Prostate gland (tissue), 2 donors: ENCODE measurements at regions not wholly inside any gene's neighbourhood (a gene's known extent, or its start where the extent isn't known, plus 50 kb on each side); places are given as distances from the start of the nearest gene placed in this dataset.

Experiments used
- DNase-seq: peaks from one replicate; pipeline ENCODE4 v3.0.0-alpha.2; 2019; ENCODE audit warnings: low spot score
- H3K27ac ChIP-seq, 2 donors: fragments of 200-600 bp; sonication (generic); 2 replicates each; pipeline ENCODE4 v1.5.1; 2017 to 2019
- H3K27me3 ChIP-seq: fragments of 200-600 bp; sonication (generic); replicated peaks from 2 replicates; pipeline ENCODE4 v1.5.1; 2019; ENCODE audit not compliant: insufficient read depth
- H3K36me3 ChIP-seq, 2 donors: fragments of 200-600 bp; sonication (generic); 1 replicate in 1 of 2; 2 replicates in 1 of 2; pipeline versions ENCODE4 v1.5.1 to v1.8.1; 2017 to 2019
- H3K4me1 ChIP-seq: fragments of 200-600 bp; sonication (generic); replicated peaks from 2 replicates; pipeline ENCODE4 v1.5.1; 2019
- H3K4me3 ChIP-seq, 2 donors: fragments of 200-600 bp; sonication (generic); 2 replicates each; pipeline ENCODE4 v1.5.1; 2017 to 2019
- H3K9me3 ChIP-seq: fragments of 200-600 bp; sonication (generic); 2 replicates; pipeline ENCODE4 v1.5.1; 2017
- CTCF ChIP-seq, 4 experiments: fragments of 200-600 bp in 2 of 4; fragments of 450-650 bp in 2 of 4; sonication (generic) in 2 of 4; IDR thresholded peaks; 1 replicate in 3 of 4; 2 replicates in 1 of 4; pipeline ENCODE4 v1.5.1; 2016 to 2019; ENCODE audit warnings: antibody characterized with exemption in 4 of 4, mild to moderate bottlenecking in 2 of 4, moderate library complexity in 2 of 4
- POLR2A ChIP-seq: fragments of 450-650 bp; IDR thresholded peaks from one replicate; pipeline ENCODE4 v1.6.1; 2016; ENCODE audit warnings: antibody characterized with exemption, mild to moderate bottlenecking
- POLR2AphosphoS5 ChIP-seq: sonication (generic); formaldehyde crosslinking; IDR thresholded peaks from one replicate; pipeline ENCODE4 v1.6.1; 2017; ENCODE audit warnings: antibody characterized with exemption
- WGBS: methylation state at CpG from one replicate; pipeline ENCODE4 v1.1.5; 2018; 5-methylcytosine and 5-hydroxymethylcytosine counted together
- intact Hi-C: fragments of 100-400 bp; cut with DNase I; formaldehyde crosslinking; loops from one replicate; pipeline ENCODE4 v1.14.2; 2022

DNA sequence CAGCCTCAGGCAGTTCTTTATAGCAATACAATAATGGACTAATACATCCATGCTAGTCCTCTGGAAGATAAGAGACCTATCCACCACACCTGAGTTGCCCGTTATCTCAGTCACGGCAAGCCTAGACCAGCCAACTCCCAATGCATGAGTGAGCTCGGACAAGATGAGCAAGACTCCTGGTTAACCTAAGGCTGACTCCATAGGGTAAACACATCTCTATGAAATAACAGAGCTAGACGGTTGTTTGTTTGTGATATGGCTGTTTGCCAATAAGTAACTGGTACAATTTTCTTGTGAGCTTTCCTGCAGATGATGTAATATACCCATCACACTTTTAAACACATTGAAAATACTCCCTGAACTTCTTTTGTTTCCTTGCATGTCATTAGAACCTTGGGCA is 70.6 kb upstream of the PHACTR1 start:
- TF ChIP-seq CTCF (IDR thresholded peaks at IDR 0.05) (no peak), POLR2A (no peak), POLR2AphosphoS5 (no peak)
- Histone ChIP-seq H3K9me3 (no peaks in the 10 kb centered on the region), H3K27me3 (no peaks in the 10 kb centered on the region), H3K27ac (no peak overlapping the region), H3K4me1 (no peaks in the 10 kb centered on the region), H3K4me3 (no peak overlapping the region), H3K36me3 (no peaks in the 10 kb centered on the region)
- 51% methylated on average over 4 of the region's 4 CpGs for WGBS
- intact Hi-C loops = no loop called here
- DNase-seq = no peak

DNA sequence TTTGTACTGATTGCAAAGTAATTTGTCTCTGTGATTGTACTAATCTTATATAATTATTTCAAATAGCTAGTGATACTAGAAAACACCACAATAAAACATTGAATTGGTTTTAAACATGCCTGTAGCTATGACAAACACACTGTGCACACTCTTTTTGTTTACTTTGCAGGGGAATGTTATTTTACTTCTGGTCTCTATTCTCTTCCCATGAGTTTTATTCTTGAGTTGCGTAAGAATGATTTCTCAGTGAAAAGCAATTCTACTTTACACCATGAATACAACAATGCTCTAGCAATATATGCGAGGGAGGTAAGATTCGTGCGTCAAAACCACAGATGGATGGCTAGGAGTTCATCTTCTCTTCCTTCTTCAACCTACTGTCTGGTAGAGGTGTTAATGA is 68.4 kb upstream of the PHACTR1 start:
- H3K4me3 ChIP-seq = no peak overlapping the region
- DNase-seq = no peak
- no peaks in the 10 kb centered on the region for H3K27me3 ChIP-seq
- H3K36me3 ChIP-seq = no peaks in the 10 kb centered on the region
- no peak for TF ChIP-seq CTCF (IDR thresholded peaks at IDR 0.05)
- TF ChIP-seq POLR2A = no peak
- TF ChIP-seq POLR2AphosphoS5 = no peak
- no peaks in the 10 kb centered on the region for H3K9me3 ChIP-seq
- no peaks in the 10 kb centered on the region for H3K4me1 ChIP-seq
- H3K27ac ChIP-seq = no peak overlapping the region
- intact Hi-C loops = no loop called here
- WGBS = 58% methylated on average over 4 of the region's 4 CpGs

DNA sequence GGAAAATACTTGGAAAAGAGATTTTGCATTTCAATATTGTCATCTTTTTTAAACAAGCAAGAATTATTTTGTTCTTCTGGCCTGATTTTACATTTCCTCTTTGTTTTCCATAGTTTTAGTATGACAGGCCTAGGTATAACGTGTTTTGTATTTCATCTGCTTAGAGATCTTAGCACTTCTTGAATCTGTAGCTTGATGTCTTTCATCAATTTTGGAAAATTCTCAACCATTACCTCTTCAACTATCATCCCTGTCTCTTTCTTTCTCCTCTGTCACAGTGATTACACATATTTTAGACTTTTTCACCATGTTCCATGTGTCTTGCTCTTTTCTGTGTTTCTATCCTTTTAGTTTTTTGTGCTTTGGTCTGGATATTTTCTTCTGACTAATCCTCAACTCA is 67.2 kb upstream of the PHACTR1 start:
- no peaks in the 10 kb centered on the region for H3K4me1 ChIP-seq
- no peaks in the 10 kb centered on the region for H3K36me3 ChIP-seq
- no peaks in the 10 kb centered on the region for H3K9me3 ChIP-seq
- no peaks in the 10 kb centered on the region for H3K27me3 ChIP-seq
- intact Hi-C loops = no loop called here
- no peak overlapping the region for H3K27ac ChIP-seq
- WGBS = 90% methylated on average over 1 of the region's 1 CpG
- TF ChIP-seq CTCF (IDR thresholded peaks at IDR 0.05) (no peak), POLR2AphosphoS5 (no peak), POLR2A (no peak)
- no peak for DNase-seq
- no peak overlapping the region for H3K4me3 ChIP-seq

- H3K27ac ChIP-seq = no peak overlapping the region
- H3K27me3 ChIP-seq = no peaks in the 10 kb centered on the region
- H3K4me1 ChIP-seq = no peaks in the 10 kb centered on the region
- intact Hi-C loops = no loop called here
- DNase-seq = no peak
- H3K36me3 ChIP-seq = no peaks in the 10 kb centered on the region
- H3K9me3 ChIP-seq = no peaks in the 10 kb centered on the region
- TF ChIP-seq CTCF (IDR thresholded peaks at IDR 0.05) = no peak
- no peak for TF ChIP-seq POLR2A
- H3K4me3 ChIP-seq = no peak overlapping the region
- WGBS = 81% methylated on average over 5 of the region's 5 CpGs
Measured at GRCh38 chr6:12653486-12653885, 63.1 kb upstream of the PHACTR1 start.

DNA sequence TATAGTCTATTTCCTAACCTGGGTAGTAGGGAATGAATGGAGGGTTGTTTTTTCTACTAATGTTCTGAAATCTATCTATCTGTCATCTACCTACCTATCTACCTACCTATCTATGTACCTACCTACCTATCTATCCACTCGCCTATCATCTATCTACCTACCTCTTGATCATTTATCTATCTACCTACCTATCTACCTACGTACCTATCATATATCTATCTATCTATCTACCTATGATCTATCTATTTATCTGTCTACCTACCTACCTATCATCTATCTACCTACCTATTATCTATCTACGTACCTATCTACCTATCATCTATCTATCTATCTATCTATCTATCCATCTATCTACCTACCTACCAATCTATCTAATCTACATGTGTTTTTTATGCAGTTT is 62.5 kb upstream of the PHACTR1 start:
- Histone ChIP-seq H3K9me3 (no peaks in the 10 kb centered on the region), H3K27me3 (no peaks in the 10 kb centered on the region), H3K4me3 (no peak overlapping the region), H3K27ac (no peak overlapping the region), H3K36me3 (no peaks in the 10 kb centered on the region), H3K4me1 (no peaks in the 10 kb centered on the region)
- 99% methylated on average over 3 of the region's 3 CpGs for WGBS
- TF ChIP-seq POLR2A (no peak), CTCF (IDR thresholded peaks at IDR 0.05) (no peak), POLR2AphosphoS5 (no peak)
- intact Hi-C loops = no loop called here
- no peak for DNase-seq
